ENCODE measurements at regions not wholly inside any gene's neighbourhood (a gene's known extent, or its start where the extent isn't known, plus 50 kb on each side); places are given as distances from the start of the nearest gene placed in this dataset.

- Histone ChIP-seq H3K4me2 (no peak overlapping the region), H3K27me3 (no peaks in the 10 kb centered on the region), H3K27ac (no peak overlapping the region)
Observed at GRCh38 chr20:10741060-10741459, 67.3 kb upstream of the JAG1 start.

GRCh38 chr20:10745790-10746189, 72.0 kb upstream of the JAG1 start:
- H3K4me1 ChIP-seq, result no peaks in the 10 kb centered on the region
- no peaks in the 10 kb centered on the region for H3K9me3 ChIP-seq
- H4K20me1 ChIP-seq, result no peaks in the 10 kb centered on the region
- H3K4me2 ChIP-seq, result no peak overlapping the region
- no peaks in the 10 kb centered on the region for H3K36me3 ChIP-seq
- no peaks in the 10 kb centered on the region for H3K27me3 ChIP-seq
- H3K9ac ChIP-seq, result no peak overlapping the region
- no peak overlapping the region for H3K27ac ChIP-seq
- TF ChIP-seq Cebpa-rat (IDR thresholded peaks at IDR 0.05), result no peak
- H3K4me3 ChIP-seq, result no peak overlapping the region

More at GRCh38 chr20:10741060-10741459, 67.3 kb upstream of the JAG1 start:
- Histone ChIP-seq H3K4me1 (no peaks in the 10 kb centered on the region), H3K4me3 (no peak overlapping the region), H3K36me3 (no peaks in the 10 kb centered on the region), H4K20me1 (no peaks in the 10 kb centered on the region), H3K9me3 (no peaks in the 10 kb centered on the region), H3K9ac (no peak overlapping the region)
- TF ChIP-seq Cebpa-rat (IDR thresholded peaks at IDR 0.05), result no peak

- H3K27me3 ChIP-seq, result no peaks in the 10 kb centered on the region
- TF ChIP-seq Cebpa-rat (IDR thresholded peaks at IDR 0.05), result no peak
- H3K27ac ChIP-seq, result no peak overlapping the region
Observed at GRCh38 chr20:10747019-10747418, 73.2 kb upstream of the JAG1 start.

GRCh38 chr20:10749084-10749483, 75.3 kb upstream of the JAG1 start:
- Histone ChIP-seq H3K4me3 (no peak overlapping the region), H3K27me3 (no peaks in the 10 kb centered on the region), H3K9me3 (no peaks in the 10 kb centered on the region), H4K20me1 (no peaks in the 10 kb centered on the region), H3K9ac (no peak overlapping the region), H3K27ac (no peak overlapping the region), H3K4me2 (no peak overlapping the region), H3K4me1 (no peaks in the 10 kb centered on the region), H3K36me3 (no peaks in the 10 kb centered on the region)
- no peak for TF ChIP-seq Cebpa-rat (IDR thresholded peaks at IDR 0.05)

More at GRCh38 chr20:10747019-10747418, 73.2 kb upstream of the JAG1 start:
- no peak overlapping the region for H3K4me3 ChIP-seq
- no peak overlapping the region for H3K9ac ChIP-seq
- H3K9me3 ChIP-seq, result no peaks in the 10 kb centered on the region
- H3K36me3 ChIP-seq, result no peaks in the 10 kb centered on the region
- H4K20me1 ChIP-seq, result no peaks in the 10 kb centered on the region
- no peaks in the 10 kb centered on the region for H3K4me1 ChIP-seq
- no peak overlapping the region for H3K4me2 ChIP-seq

- Histone ChIP-seq H3K36me3 (no peaks in the 10 kb centered on the region), H3K4me3 (no peak overlapping the region)
Observed at GRCh38 chr20:10752206-10752605, 78.4 kb upstream of the JAG1 start.

GRCh38 chr20:10754824-10755223, 81.0 kb upstream of the JAG1 start:
- Histone ChIP-seq H3K4me1 (no peaks in the 10 kb centered on the region), H3K9me3 (no peaks in the 10 kb centered on the region), H3K9ac (no peak overlapping the region), H3K27me3 (no peaks in the 10 kb centered on the region), H3K36me3 (no peaks in the 10 kb centered on the region), H4K20me1 (no peaks in the 10 kb centered on the region), H3K4me2 (no peak overlapping the region), H3K4me3 (no peak overlapping the region), H3K27ac (no peak overlapping the region)
- TF ChIP-seq Cebpa-rat (IDR thresholded peaks at IDR 0.05), result no peak

More at GRCh38 chr20:10752206-10752605, 78.4 kb upstream of the JAG1 start:
- H3K9ac ChIP-seq, result no peak overlapping the region
- H3K4me2 ChIP-seq, result no peak overlapping the region
- H3K27me3 ChIP-seq, result no peaks in the 10 kb centered on the region
- H3K4me1 ChIP-seq, result no peaks in the 10 kb centered on the region
- no peak for TF ChIP-seq Cebpa-rat (IDR thresholded peaks at IDR 0.05)
- no peaks in the 10 kb centered on the region for H3K9me3 ChIP-seq
- no peaks in the 10 kb centered on the region for H4K20me1 ChIP-seq
- no peak overlapping the region for H3K27ac ChIP-seq

GRCh38 chr20:10758446-10758845, 84.6 kb upstream of the JAG1 start:
- no peaks in the 10 kb centered on the region for H3K36me3 ChIP-seq
- H3K9me3 ChIP-seq, result no peaks in the 10 kb centered on the region
- no peak overlapping the region for H3K4me2 ChIP-seq
- H3K9ac ChIP-seq, result no peak overlapping the region
- TF ChIP-seq Cebpa-rat (IDR thresholded peaks at IDR 0.05), result no peak
- no peak overlapping the region for H3K27ac ChIP-seq
- no peaks in the 10 kb centered on the region for H3K27me3 ChIP-seq
- H3K4me1 ChIP-seq, result no peaks in the 10 kb centered on the region
- no peak overlapping the region for H3K4me3 ChIP-seq
- H4K20me1 ChIP-seq, result no peaks in the 10 kb centered on the region

- no peaks in the 10 kb centered on the region for H3K27me3 ChIP-seq
- no peaks in the 10 kb centered on the region for H3K9me3 ChIP-seq
Observed at GRCh38 chr20:10761232-10761631, 87.4 kb upstream of the JAG1 start.

GRCh38 chr20:10761786-10762185, 88.0 kb upstream of the JAG1 start:
- H3K4me3 ChIP-seq, result no peak overlapping the region
- H3K36me3 ChIP-seq, result no peaks in the 10 kb centered on the region
- no peak overlapping the region for H3K27ac ChIP-seq
- no peaks in the 10 kb centered on the region for H3K27me3 ChIP-seq
- no peaks in the 10 kb centered on the region for H3K9me3 ChIP-seq
- H3K4me1 ChIP-seq, result no peaks in the 10 kb centered on the region
- no peaks in the 10 kb centered on the region for H4K20me1 ChIP-seq
- no peak overlapping the region for H3K4me2 ChIP-seq
- TF ChIP-seq Cebpa-rat (IDR thresholded peaks at IDR 0.05), result no peak
- no peak overlapping the region for H3K9ac ChIP-seq

More at GRCh38 chr20:10761232-10761631, 87.4 kb upstream of the JAG1 start:
- Histone ChIP-seq H3K4me3 (no peak overlapping the region), H3K9ac (no peak overlapping the region), H3K36me3 (no peaks in the 10 kb centered on the region), H3K4me1 (no peaks in the 10 kb centered on the region), H3K27ac (no peak overlapping the region), H3K4me2 (no peak overlapping the region), H4K20me1 (no peaks in the 10 kb centered on the region)
- no peak for TF ChIP-seq Cebpa-rat (IDR thresholded peaks at IDR 0.05)

- no peak overlapping the region for H3K9ac ChIP-seq
Observed at GRCh38 chr20:10762216-10762615, 88.4 kb upstream of the JAG1 start.

GRCh38 chr20:10763112-10763511, 89.3 kb upstream of the JAG1 start:
- Histone ChIP-seq H3K36me3 (no peaks in the 10 kb centered on the region), H3K4me2 (no peak overlapping the region), H3K9ac (no peak overlapping the region), H3K4me3 (no peak overlapping the region), H3K4me1 (no peaks in the 10 kb centered on the region), H3K9me3 (no peaks in the 10 kb centered on the region), H3K27me3 (no peaks in the 10 kb centered on the region), H3K27ac (no peak overlapping the region), H4K20me1 (no peaks in the 10 kb centered on the region)
- TF ChIP-seq Cebpa-rat (IDR thresholded peaks at IDR 0.05), result no peak

More at GRCh38 chr20:10762216-10762615, 88.4 kb upstream of the JAG1 start:
- Histone ChIP-seq H3K27ac (no peak overlapping the region), H3K9me3 (no peaks in the 10 kb centered on the region), H3K4me2 (no peak overlapping the region), H3K27me3 (no peaks in the 10 kb centered on the region), H3K4me1 (no peaks in the 10 kb centered on the region), H4K20me1 (no peaks in the 10 kb centered on the region), H3K36me3 (no peaks in the 10 kb centered on the region), H3K4me3 (no peak overlapping the region)
- TF ChIP-seq Cebpa-rat (IDR thresholded peaks at IDR 0.05), result no peak
